8988T (cell line): ENCODE measurements at regions not wholly inside any gene's neighbourhood (a gene's known extent, or its start where the extent isn't known, plus 50 kb on each side); places are given as distances from the start of the nearest gene placed in this dataset.
"Not testable (repeated sequence)": the region's sequence is repeated elsewhere in the genome, so short reads cannot be mapped to it uniquely, and the experiment has no call there.

Source experiments
- DNase-seq: peaks from one replicate; pipeline ENCODE4 v3.0.0; 2011

DNA sequence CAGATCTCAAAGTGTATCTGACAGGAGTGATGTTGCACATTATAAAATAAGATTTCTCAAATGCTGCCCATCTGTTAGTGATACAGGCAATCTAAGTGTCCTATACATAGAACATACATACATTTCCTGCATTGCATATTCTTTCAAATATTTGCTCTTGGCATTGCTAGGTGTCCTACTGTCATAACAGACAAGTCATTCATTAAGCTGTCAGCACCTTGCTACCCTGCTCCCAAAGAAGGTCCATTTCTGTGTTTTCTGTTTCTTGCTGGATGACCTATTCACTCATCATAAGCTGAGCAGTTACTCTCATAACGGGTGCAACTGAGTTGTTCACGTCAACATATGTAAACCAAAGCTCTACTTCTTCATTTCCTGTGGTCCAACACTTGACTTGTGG is 719.0 kb downstream of the KCNJ2 start:
- no peak for DNase-seq

DNA sequence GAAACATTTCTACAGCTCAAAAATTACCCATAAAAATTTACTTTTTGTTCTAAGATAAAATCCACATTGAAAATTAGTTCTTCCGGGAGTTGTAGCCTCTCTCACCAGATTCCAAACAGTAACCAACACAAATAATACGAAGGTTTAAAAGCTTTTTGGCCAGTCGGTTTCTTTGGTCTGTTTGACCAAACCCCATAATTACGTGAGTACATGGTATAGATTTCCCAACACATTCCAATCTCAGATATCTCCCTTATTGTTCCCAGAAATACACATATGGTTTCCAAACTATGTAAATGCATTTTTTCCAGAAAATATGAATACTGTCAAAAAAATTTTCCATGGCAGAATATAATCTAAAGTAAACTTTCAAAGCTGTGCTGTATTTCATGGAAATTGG is 722.0 kb downstream of the KCNJ2 start:
- DNase-seq = no peak

DNA sequence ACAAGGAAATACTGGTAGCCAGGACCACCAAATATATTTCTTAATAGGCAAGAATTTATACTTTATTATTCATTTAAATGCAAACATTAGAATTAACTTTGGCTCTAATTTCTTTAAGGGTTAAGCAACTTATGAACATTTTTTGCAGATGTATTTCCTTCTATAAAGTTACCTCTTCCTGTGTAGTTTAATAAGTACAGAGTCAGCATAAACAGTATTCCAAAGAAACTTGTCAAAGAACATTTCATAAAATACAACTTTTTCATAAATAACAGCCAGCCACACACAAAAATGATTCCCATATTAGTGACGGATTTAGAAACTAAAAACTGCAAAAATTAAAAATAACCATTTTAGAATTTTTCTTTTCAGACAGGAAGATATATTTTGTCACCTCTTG is 723.2 kb downstream of the KCNJ2 start:
- DNase-seq = no peak

DNA sequence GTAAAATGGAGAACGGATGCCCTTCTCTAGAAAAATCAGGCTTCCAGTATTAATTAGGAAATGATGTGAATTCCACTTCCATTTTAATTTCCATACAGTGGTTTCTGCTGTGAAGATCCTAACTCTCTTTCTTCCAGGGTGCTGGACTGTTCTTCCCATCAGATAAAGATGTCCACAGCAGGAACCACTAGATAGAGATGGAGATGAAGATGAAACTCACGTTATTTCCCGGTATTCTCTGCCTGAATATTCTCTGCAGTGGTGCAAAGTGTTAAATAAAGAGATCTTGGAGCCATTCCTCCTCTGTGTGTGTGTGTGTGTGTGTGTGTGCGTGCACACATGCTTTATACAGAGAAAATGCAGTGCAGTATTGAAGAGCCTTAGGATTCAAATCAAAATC is 727.5 kb downstream of the KCNJ2 start:
- no peak for DNase-seq

DNA sequence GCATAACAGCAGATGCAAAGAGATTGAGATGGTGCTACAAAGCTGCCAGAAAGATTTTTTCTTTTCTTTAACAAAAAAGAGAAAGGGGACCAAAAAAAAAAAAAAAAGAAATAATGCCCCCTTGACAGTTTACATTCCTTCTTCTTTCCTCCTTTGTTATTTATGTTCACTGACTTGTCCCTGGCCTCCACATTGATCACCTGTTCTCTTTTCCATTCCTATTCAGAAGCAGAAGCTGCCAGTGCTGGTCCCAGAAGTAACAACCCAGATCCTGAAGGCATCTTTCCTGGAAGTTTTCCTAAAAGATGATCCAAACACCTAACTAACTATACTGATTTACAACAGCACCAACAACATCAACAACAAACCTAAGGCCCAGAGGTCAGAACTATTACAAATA is 728.1 kb downstream of the KCNJ2 start:
- no peak for DNase-seq

DNA sequence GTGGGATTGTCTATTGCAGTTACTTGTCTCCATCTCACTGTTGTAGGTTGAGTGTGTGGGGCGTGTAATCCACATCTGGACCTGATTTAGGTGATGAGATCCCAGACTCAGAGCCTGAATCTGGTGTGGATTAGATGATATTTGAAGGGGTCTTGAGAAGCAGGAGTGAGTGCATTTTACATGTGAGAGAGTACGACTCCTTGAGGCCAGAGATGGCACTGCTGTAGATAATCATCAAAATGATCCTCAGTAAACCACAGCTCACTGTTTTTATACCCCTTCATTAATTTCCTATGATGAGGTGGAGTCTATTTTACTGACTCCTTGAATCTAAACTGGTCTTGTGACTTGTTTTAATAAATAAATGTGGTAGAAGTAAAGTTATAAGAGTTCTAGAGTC is 732.5 kb downstream of the KCNJ2 start:
- no peak for DNase-seq

DNA sequence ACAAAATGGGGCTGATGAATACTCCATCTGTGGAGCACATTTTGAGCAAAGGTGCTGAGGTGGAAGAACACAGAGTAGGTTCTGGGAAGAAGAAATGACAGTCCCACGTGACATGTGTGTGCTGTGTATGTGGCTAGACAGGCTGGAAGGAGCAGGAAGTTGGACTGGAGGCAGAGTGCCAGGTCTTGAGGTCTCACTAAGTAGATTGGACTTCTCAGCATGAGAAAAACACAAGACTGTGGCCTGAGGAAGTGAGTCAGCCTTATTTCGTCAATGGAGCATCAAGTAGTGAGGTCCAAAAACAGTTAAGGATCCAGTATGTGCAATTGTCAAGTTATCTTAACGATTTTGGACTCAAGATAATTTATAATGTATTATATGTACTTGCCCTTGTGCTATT is 736.5 kb downstream of the KCNJ2 start:
- DNase-seq = no peak

DNA sequence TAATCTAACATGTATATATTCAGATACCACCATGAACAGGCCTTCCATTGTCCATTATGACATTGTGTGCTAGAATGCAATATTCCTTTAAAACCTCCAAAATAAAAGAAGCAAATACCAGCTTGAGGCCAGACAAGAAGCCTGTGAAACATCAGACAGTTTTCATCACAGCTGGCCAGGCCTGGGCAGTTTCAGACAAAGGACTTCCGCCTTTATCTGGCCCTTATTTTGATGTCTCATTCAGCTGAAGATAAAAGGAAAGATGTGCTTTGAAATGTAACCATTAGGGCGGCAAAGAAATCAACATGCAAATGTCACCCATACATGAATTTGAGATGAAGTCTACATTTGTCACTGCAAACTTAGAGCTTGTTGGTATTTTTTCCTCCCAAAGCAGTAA is 737.5 kb downstream of the KCNJ2 start:
- no peak for DNase-seq

DNA sequence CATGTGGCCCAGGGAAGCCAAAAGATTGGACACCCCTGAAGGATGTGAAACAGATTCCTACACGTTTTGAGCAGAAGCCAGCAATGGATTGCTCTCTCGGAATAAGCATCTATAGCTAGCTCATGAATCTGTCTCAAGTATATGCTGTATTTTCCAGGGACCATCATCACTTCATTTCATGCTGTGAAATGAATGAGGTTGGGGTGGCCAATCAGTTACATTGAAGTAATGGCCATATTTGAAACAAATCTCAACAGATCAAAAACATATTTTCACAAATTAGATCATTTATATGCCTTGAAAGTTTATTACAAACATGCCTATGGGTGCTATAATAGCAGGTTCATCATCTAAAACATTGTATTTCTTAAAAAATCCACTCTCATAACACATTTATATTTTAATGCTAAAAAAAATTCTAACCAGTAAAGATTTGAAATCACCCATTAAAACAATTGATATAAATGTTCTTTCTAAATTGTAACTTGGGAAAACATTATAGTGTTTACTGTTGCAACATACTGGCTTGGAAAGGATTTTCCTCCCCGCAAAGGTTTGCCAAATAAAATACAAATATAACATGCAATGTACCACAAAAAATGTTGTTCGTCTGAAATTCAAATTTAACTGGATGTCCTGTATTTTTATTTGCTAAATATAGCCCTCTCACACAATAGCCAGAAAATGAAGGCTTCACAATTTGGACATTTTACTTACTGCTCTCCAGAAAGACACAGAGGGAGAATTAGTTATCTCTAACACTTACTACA is 743.6 kb downstream of the KCNJ2 start:
- DNase-seq = no peak

DNA sequence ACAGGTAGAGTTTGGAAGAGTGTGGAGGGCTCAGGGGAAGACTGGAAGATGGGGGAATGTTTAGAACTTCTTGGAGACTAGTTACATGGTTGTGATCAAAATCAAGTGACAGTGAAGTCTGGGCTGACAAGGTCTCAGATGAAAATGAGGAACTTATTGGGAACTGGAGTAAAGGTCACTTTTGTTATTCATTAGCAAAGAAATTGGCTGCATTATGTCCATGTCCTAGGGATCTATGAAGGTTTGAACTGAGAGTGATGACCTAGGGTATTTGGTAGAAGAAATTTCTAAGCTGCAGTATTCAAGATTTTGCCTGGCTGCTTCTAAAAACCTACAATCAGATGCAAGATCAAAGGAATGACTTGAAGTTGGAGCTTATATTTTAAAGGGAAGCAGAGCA is 747.1 kb downstream of the KCNJ2 start:
- no peak for DNase-seq

DNA sequence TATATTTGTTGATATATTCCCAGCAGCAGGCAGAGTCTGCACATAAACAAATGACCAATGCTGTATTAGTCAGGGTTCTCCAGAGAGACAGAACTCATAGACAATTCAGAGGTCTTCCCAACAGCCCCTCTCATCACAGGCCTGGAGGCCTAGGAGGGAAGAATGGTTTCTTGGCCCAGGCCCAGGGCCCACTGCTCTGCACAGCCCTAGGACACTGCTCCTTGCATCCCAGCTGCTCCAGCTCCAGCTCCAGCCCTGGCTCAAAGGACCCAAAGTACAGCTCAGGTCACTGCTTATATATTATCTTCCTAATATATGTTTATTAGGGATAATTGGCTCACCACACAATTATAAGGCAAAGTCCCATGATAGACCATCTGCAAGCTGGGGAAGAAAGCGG is 749.9 kb downstream of the KCNJ2 start:
- DNase-seq = no peak

DNA sequence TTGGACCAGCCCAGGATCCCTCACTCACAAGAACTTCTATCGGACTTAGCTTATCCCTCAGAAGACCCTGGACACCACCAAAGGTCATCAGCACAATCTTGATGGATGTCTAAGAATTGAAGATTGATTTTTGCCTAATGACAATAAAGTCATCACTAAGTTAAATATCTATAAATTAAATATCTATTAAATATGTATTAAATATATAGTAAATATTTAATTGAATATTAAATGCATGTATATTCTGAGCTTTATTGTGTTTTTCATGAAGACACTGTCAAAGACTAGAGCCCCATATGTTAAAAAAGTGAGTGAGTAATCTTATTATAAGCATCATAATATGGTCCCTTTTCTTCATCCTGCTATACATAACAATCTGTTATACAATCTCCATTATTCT is 751.1 kb downstream of the KCNJ2 start:
- no peak for DNase-seq

DNA sequence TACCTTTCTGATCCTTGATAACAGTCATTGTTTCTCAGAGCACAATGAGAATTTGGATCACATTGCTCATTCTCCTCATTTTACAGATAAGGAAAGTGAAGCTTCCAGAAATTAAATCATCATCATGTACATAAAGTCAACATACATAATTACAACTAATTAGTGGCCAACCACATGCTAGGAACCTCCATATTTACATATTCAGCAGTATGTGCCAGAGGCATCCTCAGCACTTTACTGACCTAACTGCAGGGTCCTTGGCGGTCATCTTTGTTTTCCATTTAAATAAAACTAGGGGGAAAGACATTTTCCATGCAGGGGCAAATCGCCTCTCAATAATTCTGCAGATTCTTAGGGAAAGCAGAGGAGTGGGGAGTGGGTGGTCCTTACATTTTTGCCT is 752.9 kb downstream of the KCNJ2 start:
- DNase-seq = no peak

DNA sequence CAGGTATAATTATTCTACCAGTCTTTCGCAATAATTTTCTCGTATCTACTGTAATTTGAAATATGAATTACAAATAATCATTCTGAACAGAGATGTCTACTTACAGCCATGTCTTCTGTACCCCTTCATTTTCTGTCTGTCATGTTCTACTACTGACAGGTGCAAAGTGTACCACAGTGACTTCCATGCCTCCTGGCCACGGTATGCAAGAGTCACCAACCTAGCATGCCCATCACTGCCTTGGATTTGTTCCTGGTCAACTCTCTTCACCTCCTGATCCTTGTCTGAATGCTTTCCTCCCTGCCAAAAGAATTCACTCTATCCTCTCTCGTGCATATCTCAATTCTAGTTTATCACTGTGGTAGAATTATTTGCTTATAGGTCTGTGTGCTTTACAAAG is 755.4 kb downstream of the KCNJ2 start:
- no peak for DNase-seq

DNA sequence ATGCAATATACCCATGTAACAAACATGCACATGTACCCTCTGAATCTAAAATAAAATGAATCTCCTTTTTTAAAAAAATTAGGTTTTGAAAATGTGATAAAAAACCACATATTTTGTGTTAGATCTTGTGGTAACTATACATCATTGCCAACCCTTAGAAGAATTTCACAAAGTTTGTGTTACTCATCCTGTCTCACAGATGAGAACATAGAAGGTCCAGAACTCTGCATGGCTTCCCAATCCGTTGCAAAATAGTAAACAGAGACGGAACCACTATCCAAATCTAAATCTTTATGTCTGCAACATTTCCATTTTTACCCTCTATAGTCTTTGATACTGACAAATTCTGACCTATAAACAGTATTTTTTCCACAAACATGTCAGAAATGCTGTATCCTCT is 759.9 kb downstream of the KCNJ2 start:
- DNase-seq = no peak

DNA sequence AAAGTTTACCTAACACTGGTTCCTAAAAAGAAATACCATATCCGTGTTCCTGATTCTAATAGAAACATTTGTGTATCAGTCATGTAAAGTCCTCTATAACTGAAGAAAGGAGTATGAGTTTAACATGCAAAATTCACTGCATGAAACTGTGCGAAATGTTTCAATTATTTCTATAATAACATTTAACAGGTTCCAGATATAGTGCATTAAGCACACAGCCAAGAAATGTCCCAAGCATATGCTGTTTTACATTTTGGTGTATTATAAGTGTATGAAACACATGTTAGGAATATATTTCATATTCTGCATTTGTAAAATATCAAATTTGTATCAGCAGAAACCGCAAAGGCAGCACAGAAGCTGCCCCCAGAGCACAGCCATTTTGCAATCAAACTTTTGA is 764.9 kb downstream of the KCNJ2 start:
- DNase-seq = no peak

DNA sequence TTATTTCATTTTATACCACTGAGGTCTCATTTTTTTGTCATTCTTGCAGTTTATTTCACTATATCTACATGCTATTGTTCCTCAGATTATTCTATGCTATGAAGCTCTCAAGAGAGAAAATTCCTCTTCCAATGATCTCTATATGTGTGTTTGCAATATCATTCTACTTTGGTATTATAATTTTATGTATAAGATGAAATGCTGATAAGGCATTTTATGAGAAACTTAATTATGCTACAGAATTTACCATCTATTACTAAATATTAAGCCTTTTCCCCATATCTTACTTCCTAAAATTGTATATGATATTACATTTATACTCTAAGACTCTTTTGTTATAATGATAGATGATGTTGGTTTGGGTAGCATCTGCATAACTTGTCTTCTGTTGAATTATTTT is 765.5 kb downstream of the KCNJ2 start:
- no peak for DNase-seq

DNA sequence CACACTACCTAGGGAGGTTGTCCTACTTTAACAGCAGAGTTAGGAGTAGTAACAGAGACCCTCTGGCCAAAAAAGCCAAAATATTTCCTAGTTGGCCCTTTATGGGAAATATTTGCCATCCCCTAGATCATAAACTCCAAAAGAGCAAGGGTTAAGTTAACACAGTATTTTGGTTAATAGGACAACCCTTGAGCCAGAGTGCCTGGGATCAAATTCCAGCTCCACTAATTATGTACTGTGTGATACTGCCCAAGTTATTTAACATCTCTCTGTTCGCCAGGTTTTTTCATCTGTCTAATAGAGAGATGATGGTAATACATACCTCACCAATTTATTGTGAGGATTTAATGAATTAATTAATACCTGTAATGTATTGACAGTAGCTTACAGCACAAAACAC is 767.4 kb downstream of the KCNJ2 start:
- DNase-seq = no peak

DNA sequence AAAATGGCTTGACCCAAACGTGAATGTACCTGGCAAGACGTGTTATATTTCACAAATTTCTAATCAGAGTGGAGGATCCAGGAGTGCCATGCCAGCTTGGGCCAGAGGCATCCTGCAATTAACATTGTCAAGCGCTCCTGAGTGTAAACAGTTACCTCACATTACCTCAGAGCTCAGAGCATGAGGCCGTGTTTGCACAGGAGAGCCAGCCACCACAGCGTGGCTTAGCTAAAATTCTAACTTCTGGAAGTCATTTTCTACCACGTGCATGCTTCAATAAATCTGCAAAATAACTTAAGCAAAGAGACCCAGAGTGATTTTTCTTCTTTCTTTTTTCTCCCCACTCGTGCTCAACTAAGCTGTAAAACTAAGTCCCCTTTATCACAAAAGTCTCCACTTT is 769.0 kb downstream of the KCNJ2 start:
- no peak for DNase-seq

DNA sequence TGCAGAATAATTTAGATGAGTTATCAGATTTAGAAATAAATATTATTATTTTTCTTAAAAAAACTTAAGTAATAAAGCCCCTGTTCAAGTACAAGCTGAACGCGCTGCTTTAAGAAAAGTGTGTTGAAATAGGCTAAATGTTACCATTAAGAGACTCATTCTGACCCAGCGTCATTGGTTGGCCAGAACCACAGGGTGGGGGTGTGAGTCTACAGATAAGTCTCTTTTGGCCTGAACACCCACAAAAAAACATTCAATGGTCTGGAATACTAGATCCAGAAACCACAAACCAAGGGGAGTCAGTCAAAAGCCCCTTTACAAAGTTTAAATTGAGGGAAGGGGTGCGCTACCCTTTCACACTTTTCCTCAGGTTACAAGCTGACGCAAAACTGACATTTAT is 776.1 kb downstream of the KCNJ2 start:
- DNase-seq = no peak

DNA sequence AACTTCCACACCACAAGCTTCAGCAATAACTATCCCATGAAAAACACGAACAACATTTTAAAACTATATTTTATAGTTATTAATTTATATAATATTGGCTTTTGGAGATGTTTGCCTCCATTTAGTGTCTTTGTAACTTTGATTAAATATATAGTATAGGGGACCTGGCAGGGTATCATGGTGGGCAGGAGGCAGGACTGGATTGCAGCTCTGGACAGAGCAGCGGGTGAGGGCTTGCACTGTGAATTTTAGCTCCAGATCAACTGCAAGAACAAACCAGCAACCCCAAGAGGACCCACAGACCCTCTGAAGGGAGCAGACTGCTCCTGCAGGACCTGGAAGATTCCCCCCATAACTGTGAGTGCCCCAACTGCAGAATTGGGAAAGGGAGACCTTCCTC is 777.9 kb downstream of the KCNJ2 start:
- no peak for DNase-seq

DNA sequence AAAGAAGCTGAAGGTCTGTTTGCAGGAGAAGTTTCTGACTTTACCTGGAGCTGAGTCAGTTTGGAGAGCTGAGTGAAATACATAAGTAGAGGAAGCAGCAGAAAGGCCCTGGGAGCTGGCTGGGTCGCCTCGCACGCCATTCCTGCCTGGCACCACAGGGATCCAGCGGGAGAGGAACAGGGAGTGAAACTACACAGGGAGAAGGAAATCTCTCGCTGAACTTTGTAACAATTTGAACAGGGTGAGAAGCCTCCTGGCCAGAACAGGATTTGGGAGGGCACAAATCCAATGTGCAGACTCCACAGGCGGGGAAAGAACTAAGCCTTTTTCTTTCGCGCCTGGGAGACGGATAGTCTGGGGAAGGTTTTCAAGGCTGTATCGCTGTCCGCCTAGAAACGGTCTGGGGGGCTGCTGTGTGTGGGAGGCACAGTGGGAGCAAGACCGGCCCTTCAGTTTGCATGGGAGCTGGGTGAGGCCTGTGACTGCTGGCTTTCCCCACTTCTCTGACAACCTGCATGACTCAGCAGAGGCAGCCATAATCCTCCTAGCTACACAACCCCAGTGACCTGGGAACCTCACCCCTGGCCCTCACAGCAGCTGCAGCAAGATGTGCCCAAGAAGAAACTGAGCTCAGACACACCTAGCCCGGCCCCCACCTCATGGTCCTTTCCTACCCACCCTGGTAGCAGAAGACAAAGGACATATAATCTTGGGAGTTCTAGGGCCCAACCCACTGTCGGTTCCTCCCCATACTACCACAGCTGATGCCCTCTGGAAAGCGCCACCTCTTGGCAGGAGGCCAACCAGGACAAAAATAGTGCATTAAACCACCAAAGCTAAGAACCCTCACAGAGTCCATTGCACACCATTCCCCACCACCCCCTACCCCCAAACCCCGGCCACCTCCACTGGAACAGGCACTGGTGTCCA is 778.6 kb downstream of the KCNJ2 start:
- DNase-seq = no peak

DNA sequence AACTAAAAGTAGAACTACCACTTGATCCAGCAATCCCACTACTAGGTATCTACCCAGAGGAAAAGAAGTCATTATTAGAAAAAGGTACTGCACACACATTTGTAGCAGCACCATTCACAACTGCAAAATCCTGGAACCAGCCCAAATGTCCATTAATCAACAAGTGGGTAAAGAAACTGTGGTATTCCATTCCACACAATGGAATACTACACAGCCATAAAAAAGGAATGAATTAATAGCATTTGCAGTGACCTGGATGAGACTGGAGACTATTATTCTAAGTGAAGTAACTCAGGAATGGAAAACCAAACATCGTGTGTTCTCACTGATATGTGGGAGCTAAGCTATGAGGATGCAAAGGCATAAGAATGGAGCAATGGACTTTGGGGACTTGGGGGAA is 783.8 kb downstream of the KCNJ2 start:
- not testable (repeated sequence) for DNase-seq

DNA sequence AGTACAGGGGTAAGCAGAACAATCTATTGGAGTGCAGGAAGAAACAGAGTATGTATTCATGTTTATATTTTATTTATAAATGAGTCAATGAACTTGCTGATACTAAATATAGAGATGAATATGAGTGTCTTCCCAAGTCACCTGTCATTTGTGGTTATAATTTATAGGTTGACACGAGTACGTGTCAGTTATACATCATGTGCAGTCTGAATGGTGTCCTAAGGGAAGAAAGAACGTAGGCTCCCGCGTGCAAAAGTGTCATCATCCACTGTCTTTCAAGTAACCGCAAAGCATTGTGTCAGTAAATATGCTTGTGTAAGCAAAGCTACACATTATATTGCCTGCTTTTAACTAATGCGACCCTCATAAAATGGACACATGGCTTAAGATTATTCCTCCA is 786.1 kb downstream of the KCNJ2 start:
- DNase-seq = no peak

DNA sequence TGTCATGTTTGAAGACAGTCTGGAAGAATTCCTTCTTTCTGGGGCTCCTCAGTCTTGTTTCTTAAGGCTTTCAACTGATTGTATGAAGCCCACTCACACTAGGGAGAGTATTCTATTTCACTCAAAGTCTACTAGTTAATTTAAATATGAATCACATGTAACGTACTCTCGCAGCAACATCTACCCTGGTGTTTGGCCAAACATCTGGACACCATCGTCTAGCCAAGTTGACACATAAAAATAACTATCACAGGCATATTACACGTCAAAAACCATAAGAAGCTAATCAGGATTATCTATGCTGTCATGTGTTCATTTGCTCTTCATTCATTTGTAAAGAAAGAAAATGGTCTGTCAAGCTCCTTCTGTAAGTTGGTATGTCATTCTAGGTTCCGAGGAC is 787.4 kb downstream of the KCNJ2 start:
- DNase-seq = no peak
